SK-N-SH treated with all-trans-retinoic acid at 6 μM for 48 hours (cell line): ENCODE measurements at regions not wholly inside any gene's neighbourhood (a gene's known extent, or its start where the extent isn't known, plus 50 kb on each side); places are given as distances from the start of the nearest gene placed in this dataset.

Experiments used
- CREB5 ChIP-seq: fragments of 250-450 bp; sonication (Bioruptor Pico); IDR thresholded peaks from 2 replicates; pipeline ENCODE4 v1.5.1; 2020; ENCODE audit warnings: low read depth, mild to moderate bottlenecking, moderate library complexity
- GLIS3 ChIP-seq: fragments of 250-450 bp; sonication (Bioruptor Pico); IDR thresholded peaks from 2 replicates; pipeline ENCODE4 v1.5.0; 2020; ENCODE audit warnings: mild to moderate bottlenecking, moderate library complexity
- ISL1 ChIP-seq: fragments of 250-450 bp; sonication (Bioruptor Pico); IDR thresholded peaks from 2 replicates; pipeline ENCODE4 v2.1.2; 2022; ENCODE audit warnings: mild to moderate bottlenecking, moderate library complexity
- PATZ1 ChIP-seq: fragments of 250-450 bp; sonication (Bioruptor Pico); IDR thresholded peaks from 2 replicates; pipeline ENCODE4 v1.8.0; 2020; ENCODE audit warnings: mild to moderate bottlenecking, moderate library complexity, borderline replicate concordance
- POU6F1 ChIP-seq: fragments of 250-450 bp; sonication (Bioruptor Pico); IDR thresholded peaks from 2 replicates; pipeline ENCODE4 v1.8.0; 2021; ENCODE audit warnings: low read depth, mild to moderate bottlenecking, moderate library complexity, borderline replicate concordance
- TCF4 ChIP-seq: fragments of 250-450 bp; sonication (Bioruptor Pico); IDR thresholded peaks from 2 replicates; pipeline ENCODE4 v1.8.0; 2021; ENCODE audit warnings: mild to moderate bottlenecking, moderate library complexity, borderline replicate concordance
- TOX ChIP-seq: fragments of 250-450 bp; sonication (Bioruptor Pico); IDR thresholded peaks from 2 replicates; pipeline ENCODE4 v1.8.0; 2021; ENCODE audit warnings: mild to moderate bottlenecking, moderate library complexity, borderline replicate concordance
- TSHZ2 ChIP-seq: fragments of 250-450 bp; sonication (Bioruptor Pico); IDR thresholded peaks from 2 replicates; pipeline ENCODE4 v1.5.0; 2020; ENCODE audit warnings: mild to moderate bottlenecking, moderate library complexity
- ZC3H10 ChIP-seq: fragments of 250-450 bp; sonication (Bioruptor Pico); IDR thresholded peaks from 2 replicates; pipeline ENCODE4 v1.5.1; 2021; ENCODE audit warnings: mild to moderate bottlenecking, moderate library complexity
- ZFP30 ChIP-seq: fragments of 450-650 bp; formaldehyde crosslinking; IDR thresholded peaks from 2 replicates; pipeline ENCODE4 v1.5.0; 2022; ENCODE audit warnings: mild to moderate bottlenecking, moderate library complexity
- ZNF565 ChIP-seq: fragments of 450-650 bp; formaldehyde crosslinking; conservative IDR thresholded peaks from 2 replicates; pipeline ENCODE4 v1.5.0; 2020; ENCODE audit warnings: low read depth, mild to moderate bottlenecking, moderate library complexity

- TF ChIP-seq PATZ1 (CRISPR knock-in tag) (no peak), ZC3H10 (no peak), GLIS3 (CRISPR knock-in tag) (no peak), POU6F1 (CRISPR knock-in tag) (no peak), ZFP30 (no peak), CREB5 (CRISPR knock-in tag) (no peak), TCF4 (no peak), TOX (CRISPR knock-in tag) (no peak), ISL1 (no peak), ZNF565 (CRISPR knock-in tag) (no peak), TSHZ2 (CRISPR knock-in tag) (no peak)
Observed at GRCh38 chr1:56225964-56226815, 353.2 kb downstream of the PLPP3 start.
